GM21423 (cell line): ENCODE measurements at regions not wholly inside any gene's neighbourhood (a gene's known extent, or its start where the extent isn't known, plus 50 kb on each side); places are given as distances from the start of the nearest gene placed in this dataset.
A peak's percentile ranks its signal among the peaks of the same experiment; 100 is the strongest.

Experiments
- ATAC-seq: cut with Tn5 transposase; IDR thresholded peaks from one replicate; pipeline ENCODE4 v1.9.1; 2021; ENCODE audit warnings: mild to moderate bottlenecking, moderate library complexity; ENCODE audit not compliant: unreplicated experiment

DNA sequence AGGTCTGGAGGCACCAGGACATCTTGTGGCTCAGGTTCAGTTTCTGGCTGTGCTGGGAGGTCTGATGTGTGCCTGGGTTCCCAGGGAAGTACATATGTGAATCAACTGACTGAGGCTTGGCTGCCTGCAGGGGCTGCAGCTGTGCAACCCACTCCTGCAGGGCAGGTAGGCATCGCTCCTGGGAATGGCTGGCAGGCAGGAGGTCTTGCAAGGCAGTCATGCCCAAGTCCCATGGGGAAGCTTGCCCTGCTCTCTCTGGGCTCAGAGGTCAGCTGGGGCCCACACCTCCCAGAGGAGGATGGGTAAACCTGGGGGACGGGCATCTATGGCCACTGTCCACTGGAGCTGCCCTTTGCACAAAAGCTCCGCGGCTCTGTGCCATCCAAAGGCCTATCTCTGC is 1141.8 kb downstream of the SLITRK1 start:
- ATAC-seq, result no peak

DNA sequence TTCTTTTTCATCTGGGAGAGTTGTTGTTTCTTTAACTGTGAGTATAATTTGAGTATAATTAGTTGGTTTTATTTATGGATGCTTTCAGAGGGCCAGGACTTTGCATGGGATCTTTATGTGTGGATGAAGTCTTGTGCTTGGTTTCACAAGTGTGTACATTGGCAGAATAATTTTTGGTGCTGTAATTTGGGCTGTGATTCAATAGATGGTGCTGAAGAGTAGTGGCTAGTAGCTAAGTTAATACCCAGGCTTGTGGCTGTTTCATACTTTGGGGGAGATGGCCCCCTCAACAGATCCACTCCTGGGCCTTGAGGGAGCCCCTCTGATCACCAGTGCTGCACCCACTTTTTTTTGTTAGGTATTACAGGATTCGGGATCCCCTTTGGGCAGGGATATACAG is 1142.4 kb downstream of the SLITRK1 start:
- ATAC-seq, result no peak

GRCh38 chr13:82729401-82729800 is 1152.9 kb downstream of the SLITRK1 start:
- ATAC-seq, result no peak

DNA sequence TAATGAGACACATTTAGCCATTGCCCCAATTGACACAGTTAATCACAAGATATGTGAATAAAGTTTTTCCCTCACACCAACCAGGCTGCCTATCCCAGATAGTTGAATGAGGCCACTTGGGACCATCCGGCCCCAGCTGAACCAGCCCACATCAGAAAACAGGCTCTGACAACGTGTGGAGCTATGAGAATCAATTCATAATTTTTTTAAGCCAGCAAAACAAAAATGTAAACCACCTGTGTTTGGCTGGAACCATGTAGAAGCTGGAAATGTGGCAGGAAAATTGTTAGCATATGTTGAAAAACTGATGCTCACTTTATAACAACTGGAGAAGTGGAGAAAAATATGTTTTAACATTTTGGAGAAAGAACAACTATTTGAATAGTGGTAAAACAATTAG is 1161.3 kb downstream of the SLITRK1 start:
- ATAC-seq, result no peak

DNA sequence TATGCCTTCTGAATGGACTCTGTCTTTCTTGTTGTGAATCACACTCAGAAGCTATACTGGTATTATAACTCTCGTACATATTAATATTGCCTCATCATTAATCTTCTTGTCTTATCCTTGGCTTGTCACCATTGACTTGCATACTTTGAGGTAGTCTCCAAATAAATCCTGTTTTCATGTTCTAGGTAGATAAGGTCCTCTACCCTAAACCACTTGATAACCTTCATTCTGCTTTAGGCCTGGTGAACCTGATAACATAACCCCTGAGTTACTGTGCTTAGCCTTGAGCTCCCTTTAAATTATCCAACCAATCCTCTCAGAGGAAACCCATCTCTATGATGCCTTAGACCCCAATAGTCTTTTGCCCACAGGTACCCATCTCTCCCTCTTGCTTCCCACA is 1162.3 kb downstream of the SLITRK1 start:
- ATAC-seq, result no peak

GRCh38 chr13:82717249-82717648 is 1165.0 kb downstream of the SLITRK1 start:
- ATAC-seq, result no peak

DNA sequence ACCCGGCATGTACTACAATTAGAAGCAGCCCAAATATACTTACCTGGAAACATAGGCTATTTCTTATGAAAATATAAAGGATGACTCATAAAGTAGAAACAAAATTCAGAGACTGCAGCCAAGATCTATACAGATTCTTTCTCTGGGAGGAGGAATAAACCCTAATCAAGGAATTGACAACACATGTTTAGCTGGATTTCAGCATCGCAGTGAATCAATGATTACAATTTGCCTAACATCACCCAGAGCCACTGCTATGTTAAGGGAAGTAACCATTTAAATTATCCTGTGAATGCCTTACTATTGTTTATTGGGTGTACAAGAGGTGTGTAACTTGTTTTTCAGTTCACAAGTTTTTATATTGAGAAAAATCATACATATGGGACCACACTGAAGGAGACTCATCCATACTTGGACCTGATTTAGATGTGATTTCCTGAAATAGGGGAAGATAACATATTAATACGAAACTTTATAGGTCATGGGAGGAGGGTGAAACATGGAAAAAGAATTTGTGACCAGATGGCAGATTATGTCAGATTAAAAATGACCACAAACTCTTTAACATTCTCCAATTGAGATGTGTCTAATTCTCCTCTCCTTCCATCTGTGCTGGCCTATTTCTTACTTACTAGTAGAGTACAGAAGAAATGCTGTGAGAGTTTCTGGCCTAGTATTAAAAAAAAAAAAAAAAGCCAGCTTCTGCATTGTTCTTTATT is 1168.4 kb downstream of the SLITRK1 start:
- no peak for ATAC-seq

DNA sequence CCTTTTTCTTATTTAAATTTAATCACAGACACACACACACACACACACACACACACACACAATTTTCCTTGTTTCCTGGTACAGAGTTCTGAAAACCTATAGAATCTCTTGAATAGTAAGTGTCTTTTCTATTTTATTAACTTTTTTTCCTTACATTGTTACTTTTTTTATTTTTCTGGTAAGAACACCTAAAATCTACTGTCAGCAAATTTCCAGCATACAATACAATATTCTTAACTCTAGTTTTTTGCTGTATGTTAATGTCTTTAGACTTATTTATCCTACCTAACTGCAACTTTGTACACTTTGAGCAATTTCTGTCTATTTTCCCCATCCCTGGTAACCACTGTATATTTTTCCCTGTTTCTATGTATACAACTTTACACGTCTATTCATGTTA is 1179.8 kb downstream of the SLITRK1 start:
- ATAC-seq, result no peak

- no peak for ATAC-seq
These were observed 1181.3 kb downstream of the SLITRK1 start for GRCh38 chr13:82701020-82701419.

- ATAC-seq, result no peak
These were observed 1183.3 kb downstream of the SLITRK1 start for GRCh38 chr13:82698941-82699340.

DNA sequence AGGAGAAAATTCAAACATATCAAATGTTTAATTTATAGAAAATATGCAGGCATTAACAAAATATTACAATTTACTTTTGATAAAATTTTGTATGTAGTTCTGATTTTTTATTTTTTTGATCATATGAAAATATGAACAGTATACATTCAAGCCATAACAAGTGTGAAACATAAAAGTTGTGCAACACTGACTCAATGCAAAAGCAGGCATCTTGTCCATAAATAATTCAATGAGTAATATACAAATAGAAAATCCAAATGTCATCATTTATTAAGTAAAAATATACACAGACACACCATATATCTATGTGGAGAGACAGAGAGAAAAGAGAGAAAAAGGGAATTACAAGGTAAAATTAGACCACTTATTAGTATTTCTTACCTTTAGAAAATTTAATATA is 1183.9 kb downstream of the SLITRK1 start:
- no peak for ATAC-seq

DNA sequence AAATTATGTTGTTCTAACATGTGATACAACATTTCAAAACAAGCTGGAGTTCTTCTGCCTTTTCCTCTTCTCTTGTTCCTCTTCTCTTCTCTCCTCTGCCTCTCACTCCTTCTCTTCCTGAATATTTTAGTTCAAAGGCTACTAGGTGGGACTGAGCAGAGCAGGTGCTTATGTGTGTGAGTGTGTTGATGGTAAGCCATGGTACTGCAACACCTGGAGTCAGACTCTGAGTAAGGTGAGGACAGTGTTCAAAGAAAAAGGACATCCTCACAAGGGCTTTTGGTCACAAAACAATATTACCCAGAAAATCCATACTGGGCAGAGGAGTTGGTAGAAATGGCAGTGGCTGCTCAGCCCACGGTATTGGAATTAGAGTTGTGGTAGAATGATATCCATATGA is 1188.7 kb downstream of the SLITRK1 start:
- no peak for ATAC-seq

GRCh38 chr13:82688400-82688994 is 1193.8 kb downstream of the SLITRK1 start:
- ATAC-seq, result peak; percentile 80

GRCh38 chr13:82687884-82688283 is 1194.4 kb downstream of the SLITRK1 start:
- ATAC-seq, result no peak

- no peak for ATAC-seq
These were observed 1200.7 kb downstream of the SLITRK1 start for GRCh38 chr13:82681535-82681934.

- no peak for ATAC-seq
These were observed 1204.2 kb downstream of the SLITRK1 start for GRCh38 chr13:82678052-82678451.

DNA sequence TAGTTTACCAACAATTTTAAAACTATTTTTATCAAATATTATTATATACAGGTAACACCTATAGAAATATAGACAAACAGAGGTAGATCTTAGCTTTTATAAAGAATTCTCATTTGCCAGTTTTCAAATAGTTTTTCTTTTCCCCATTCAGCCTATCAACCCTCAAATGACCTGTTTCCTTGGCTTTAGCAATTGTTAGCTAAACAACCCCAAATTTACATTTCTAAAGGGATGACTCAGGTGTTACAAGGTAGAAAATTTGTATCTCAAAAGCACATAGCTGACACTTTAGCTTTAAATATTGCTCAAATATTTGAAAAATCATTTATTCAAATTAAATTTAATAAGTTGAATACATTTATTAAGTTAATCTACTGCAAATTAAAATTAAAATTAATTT is 1207.2 kb downstream of the SLITRK1 start:
- no peak for ATAC-seq

DNA sequence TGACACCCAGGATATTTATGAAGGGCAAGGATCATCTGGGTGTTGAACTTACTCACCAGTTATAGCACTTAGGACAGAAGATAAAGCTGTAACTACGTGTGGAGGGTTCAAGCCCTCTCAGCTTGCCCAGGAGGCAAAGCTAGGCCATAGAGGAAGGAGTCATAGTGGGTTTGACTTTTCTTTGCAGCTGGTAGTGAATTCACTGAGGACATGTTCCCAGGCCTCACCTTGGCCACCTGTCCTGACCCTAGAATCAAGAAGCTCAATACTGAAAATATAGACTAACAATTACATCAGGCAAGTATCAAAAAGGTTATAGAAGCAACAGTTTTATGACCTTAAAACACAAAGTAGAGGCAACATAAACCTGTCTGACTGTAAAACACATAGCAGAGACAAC is 1207.7 kb downstream of the SLITRK1 start:
- no peak for ATAC-seq

GRCh38 chr13:82672248-82672647 is 1210.0 kb downstream of the SLITRK1 start:
- no peak for ATAC-seq

GRCh38 chr13:82664183-82664582 is 1218.1 kb downstream of the SLITRK1 start:
- no peak for ATAC-seq

DNA sequence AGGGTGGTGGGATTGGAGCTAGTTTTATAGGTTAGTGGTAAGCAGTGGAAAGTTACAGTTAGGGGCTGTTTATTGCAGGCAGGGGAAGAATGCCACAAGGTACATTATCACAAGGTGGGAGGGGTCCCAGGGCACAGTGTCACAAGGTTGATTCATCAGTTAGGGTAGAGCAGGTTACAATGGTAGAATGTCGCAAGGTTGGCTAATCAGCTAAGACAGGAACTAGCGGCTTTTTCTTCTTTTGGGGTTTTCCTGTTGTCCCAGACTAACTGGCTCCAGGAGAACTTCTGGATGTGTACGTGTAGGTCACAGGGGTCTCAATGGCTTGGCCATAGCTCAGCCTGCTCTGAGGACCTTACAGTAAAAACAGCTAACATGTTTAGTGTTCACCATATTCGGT is 1221.1 kb downstream of the SLITRK1 start:
- ATAC-seq, result no peak

DNA sequence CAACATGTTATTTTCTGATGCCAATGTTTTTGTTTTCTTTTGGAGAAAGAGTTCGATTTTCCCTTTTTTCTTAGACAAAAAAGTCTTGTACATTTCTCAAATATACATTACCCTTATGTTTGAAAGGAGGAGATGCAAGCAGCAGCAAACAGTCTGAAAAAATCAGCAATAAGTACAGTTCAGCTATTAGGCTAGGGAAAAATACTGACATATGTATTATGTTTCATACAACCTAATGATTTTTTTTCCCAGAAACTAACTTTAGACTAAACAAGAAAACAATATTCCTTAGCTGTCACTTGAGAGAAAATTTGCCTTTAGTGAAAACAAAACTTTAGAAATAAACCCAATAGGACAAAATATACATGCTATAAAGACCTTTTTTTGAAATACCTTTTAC is 1223.5 kb downstream of the SLITRK1 start:
- ATAC-seq, result no peak

- no peak for ATAC-seq
These were observed 1224.8 kb downstream of the SLITRK1 start for GRCh38 chr13:82657471-82657870.
